RWPE2 (cell line): ENCODE measurements at regions not wholly inside any gene's neighbourhood (a gene's known extent, or its start where the extent isn't known, plus 50 kb on each side); places are given as distances from the start of the nearest gene placed in this dataset.
"Not testable (repeated sequence)": the region's sequence is repeated elsewhere in the genome, so short reads cannot be mapped to it uniquely, and the experiment has no call there.

Experiments used
- ATAC-seq: fragments of 200-7000 bp; cut with Tn5 transposase; 3 replicates; pipeline ENCODE4 v1.9.1; 2021; ENCODE audit warnings: low read depth
- DNase-seq: peaks from one replicate; pipeline ENCODE4 v3.0.0-alpha.2; 2020; ENCODE audit warnings: low spot score
- H3K27ac ChIP-seq: fragments of 450-650 bp; 2 replicates; pipeline ENCODE4 v1.5.1; 2017; ENCODE audit warnings: mild to moderate bottlenecking; ENCODE audit not compliant: poor library complexity, severe bottlenecking
- H3K27me3 ChIP-seq: fragments of 250-450 bp; sonication (Bioruptor Pico); 2 replicates; pipeline ENCODE4 v1.5.1; 2021; ENCODE audit warnings: mild to moderate bottlenecking, moderate library complexity; ENCODE audit not compliant: insufficient read depth, poor library complexity, severe bottlenecking
- H3K36me3 ChIP-seq: fragments of 250-450 bp; sonication (Bioruptor Pico); 2 replicates; pipeline ENCODE4 v1.5.1; 2020; ENCODE audit warnings: low read depth, mild to moderate bottlenecking, moderate library complexity
- H3K4me1 ChIP-seq: fragments of 250-450 bp; sonication (Bioruptor Pico); 2 replicates; pipeline ENCODE4 v1.5.1; 2021; ENCODE audit warnings: mild to moderate bottlenecking, moderate library complexity; ENCODE audit not compliant: insufficient read depth, poor library complexity, severe bottlenecking
- H3K4me3 ChIP-seq: fragments of 250-450 bp; sonication (Bioruptor Pico); 2 replicates; pipeline ENCODE4 v1.5.1; 2021; ENCODE audit warnings: mild to moderate bottlenecking, moderate library complexity; ENCODE audit not compliant: severe bottlenecking
- H3K9me3 ChIP-seq: fragments of 250-450 bp; sonication (Bioruptor Pico); 2 replicates; pipeline ENCODE4 v1.5.1; 2021; ENCODE audit warnings: mild to moderate bottlenecking, moderate library complexity; ENCODE audit not compliant: severe bottlenecking
- TF ChIP-seq, protein P1 (sequence below): fragments of 450-650 bp; IDR thresholded peaks from one replicate; pipeline ENCODE4 v1.5.1; 2017; ENCODE audit warnings: mild to moderate bottlenecking, moderate library complexity; ENCODE audit not compliant: poor library complexity, severe bottlenecking

DNA sequence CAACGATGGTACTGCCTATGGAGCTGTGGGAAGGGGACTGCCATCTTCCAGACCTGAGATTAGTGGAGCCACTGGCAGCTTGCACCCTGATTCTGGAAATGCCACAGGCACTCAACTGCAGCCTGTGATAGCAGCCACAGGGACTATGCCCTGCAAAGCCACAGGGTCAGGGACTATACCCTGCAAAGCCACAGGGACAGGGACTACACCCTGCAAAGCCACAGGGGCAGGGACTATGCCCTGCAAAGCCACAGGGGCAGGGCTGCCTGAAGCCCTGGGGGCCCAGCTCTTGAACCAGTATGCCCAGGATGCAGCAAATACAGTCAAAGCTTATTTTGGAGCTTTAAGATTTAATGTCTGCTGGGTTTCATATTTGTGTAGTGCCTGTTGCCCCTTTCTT, 346.6 kb downstream of the C6orf118 start:
- no peaks in the 10 kb centered on the region for H3K36me3 ChIP-seq
- H3K4me3 ChIP-seq, result no peak overlapping the region
- DNase-seq (no peak), ATAC-seq (no peak)
- H3K9me3 ChIP-seq, result no peaks in the 10 kb centered on the region
- H3K27ac ChIP-seq, result no peak overlapping the region
- H3K4me1 ChIP-seq, result no peaks in the 10 kb centered on the region
- no peaks in the 10 kb centered on the region for H3K27me3 ChIP-seq
- TF ChIP-seq, protein P1, sequence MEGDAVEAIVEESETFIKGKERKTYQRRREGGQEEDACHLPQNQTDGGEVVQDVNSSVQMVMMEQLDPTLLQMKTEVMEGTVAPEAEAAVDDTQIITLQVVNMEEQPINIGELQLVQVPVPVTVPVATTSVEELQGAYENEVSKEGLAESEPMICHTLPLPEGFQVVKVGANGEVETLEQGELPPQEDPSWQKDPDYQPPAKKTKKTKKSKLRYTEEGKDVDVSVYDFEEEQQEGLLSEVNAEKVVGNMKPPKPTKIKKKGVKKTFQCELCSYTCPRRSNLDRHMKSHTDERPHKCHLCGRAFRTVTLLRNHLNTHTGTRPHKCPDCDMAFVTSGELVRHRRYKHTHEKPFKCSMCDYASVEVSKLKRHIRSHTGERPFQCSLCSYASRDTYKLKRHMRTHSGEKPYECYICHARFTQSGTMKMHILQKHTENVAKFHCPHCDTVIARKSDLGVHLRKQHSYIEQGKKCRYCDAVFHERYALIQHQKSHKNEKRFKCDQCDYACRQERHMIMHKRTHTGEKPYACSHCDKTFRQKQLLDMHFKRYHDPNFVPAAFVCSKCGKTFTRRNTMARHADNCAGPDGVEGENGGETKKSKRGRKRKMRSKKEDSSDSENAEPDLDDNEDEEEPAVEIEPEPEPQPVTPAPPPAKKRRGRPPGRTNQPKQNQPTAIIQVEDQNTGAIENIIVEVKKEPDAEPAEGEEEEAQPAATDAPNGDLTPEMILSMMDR, result no peak

DNA sequence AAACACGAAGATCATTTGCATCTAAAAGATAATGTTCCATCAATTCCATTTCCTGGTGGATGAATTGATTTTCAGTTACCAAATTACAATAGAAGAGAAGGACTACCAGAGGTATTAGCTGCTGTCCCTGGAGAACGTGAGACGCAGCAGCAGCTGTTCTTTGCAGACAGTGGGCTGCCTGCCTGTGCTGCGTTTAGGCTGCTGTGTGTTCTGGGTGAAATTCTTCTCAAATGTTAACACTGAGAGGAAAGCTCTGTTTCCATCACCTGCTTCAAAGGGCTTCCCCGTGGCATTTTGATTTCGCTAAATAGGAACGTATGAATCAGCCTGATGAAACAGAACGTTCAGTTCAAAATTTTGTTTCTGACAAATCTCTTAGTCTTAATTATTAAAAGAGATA, 362.2 kb downstream of the C6orf118 start:
- H3K27ac ChIP-seq, result no peak overlapping the region
- DNase-seq (no peak), ATAC-seq (no peak)
- no peaks in the 10 kb centered on the region for H3K36me3 ChIP-seq
- H3K27me3 ChIP-seq, result no peaks in the 10 kb centered on the region
- H3K4me1 ChIP-seq, result no peaks in the 10 kb centered on the region
- H3K4me3 ChIP-seq, result no peak overlapping the region
- no peaks in the 10 kb centered on the region for H3K9me3 ChIP-seq
- TF ChIP-seq, protein P1, result no peak

DNA sequence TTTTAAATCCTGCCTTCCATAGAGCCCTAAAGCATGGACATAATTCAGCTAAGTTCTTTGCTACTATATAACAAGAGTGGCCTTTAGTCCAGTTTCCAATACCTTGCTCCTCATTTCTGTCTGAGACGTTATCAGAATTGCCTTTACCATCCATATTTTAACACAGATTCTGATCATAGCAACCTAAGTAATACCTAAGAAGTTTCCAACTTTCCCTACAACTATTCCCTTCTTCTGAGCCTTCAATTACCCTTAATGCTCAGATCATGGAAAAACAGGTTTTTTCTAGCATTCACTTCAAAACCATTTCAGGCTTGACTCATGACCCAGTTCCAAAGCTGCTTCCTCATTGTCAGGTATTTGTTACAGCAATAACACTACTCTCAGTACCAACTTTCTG, 367.1 kb downstream of the C6orf118 start:
- Histone ChIP-seq H3K27ac (no peak overlapping the region), H3K4me3 (no peak overlapping the region), H3K4me1 (no peaks in the 10 kb centered on the region), H3K9me3 (no peaks in the 10 kb centered on the region), H3K36me3 (no peaks in the 10 kb centered on the region), H3K27me3 (no peaks in the 10 kb centered on the region)
- ATAC-seq (no peak), DNase-seq (no peak)
- TF ChIP-seq, protein P1, result no peak

DNA sequence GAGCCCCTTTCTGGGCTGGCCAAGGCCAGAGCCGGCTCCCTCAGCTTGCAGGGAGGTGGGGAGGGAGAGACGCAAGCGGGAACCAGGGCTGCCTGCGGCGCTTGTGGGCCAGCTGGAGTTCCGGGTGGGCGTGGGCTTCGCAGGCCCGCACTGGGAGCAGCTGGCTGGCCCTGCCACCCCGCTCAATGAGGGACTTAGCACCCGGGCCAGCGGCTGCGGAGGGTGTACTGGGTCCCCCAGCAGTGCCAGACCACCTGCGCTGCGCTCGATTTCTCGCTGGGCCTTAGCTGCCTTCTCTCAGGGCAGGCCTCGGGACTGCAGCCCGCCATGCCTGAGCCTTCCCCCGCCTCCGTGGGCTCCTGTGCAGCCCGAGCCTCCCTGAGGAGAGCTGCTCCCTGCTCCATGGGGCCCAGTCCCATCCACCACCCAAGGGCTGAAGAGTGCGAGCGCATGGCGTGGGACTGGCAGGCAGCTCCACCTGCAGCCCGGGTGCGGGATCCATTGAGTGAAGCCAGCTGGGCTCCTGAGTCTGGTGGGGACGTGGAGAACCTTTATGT, 376.1 kb downstream of the C6orf118 start:
- H3K27ac ChIP-seq, H3K36me3 ChIP-seq, H3K4me3 ChIP-seq, DNase-seq, ATAC-seq, H3K27me3 ChIP-seq, H3K9me3 ChIP-seq, H3K4me1 ChIP-seq: not testable (repeated sequence)

DNA sequence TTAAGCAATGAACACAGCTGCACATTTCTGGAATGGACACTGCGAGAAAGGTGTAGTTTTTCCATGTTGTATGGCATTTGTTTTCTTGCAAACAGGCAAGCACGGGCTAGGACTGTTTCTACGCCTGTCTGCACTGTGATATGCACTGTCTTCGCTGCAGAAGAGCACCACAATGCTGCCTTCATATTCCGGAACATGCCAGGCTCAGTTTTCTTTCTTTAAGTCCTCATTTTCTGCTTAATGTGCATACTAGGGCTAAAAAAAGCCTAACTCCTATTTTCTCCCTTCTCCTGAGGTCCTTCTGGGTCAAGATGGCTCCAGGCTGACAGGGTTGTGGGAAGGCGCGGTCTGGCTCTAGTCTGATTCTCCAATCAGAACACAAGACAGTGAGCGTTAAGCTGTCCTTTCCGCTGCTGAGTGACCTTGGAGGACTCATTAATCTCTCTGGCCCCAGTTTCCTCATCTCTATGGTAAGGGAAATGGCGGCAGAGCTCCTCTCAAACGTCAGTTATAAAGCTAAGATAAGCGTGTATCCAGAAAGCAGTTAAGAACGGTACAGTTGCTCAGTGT, 379.9 kb downstream of the C6orf118 start:
- ATAC-seq (no peak), DNase-seq (no peak)
- H3K27me3 ChIP-seq, result no peaks in the 10 kb centered on the region
- H3K4me1 ChIP-seq, result no peaks in the 10 kb centered on the region
- TF ChIP-seq, protein P1, result no peak
- H3K36me3 ChIP-seq, result no peaks in the 10 kb centered on the region
- no peaks in the 10 kb centered on the region for H3K9me3 ChIP-seq
- H3K27ac ChIP-seq, result no peak overlapping the region
- no peak overlapping the region for H3K4me3 ChIP-seq
